Lower leg skin (tissue), 3 donors: ENCODE measurements at regions not wholly inside any gene's neighbourhood (a gene's known extent, or its start where the extent isn't known, plus 50 kb on each side); places are given as distances from the start of the nearest gene placed in this dataset.

Experiments used
- POLR2A ChIP-seq, 2 donors: fragments of 450-650 bp; IDR thresholded peaks; one replicate each; pipeline ENCODE4 v1.6.1; 2016 to 2017; ENCODE audit warnings: antibody characterized with exemption in 2 of 2, mild to moderate bottlenecking in 1 of 2, moderate library complexity in 1 of 2
- TF ChIP-seq, protein P1 (sequence below), 3 donors: fragments of 450-650 bp; IDR thresholded peaks; one replicate each; pipeline ENCODE4 v1.5.1; 2016; ENCODE audit warnings: antibody characterized with exemption in 3 of 3, mild to moderate bottlenecking in 3 of 3, moderate library complexity in 2 of 3

- no peak for TF ChIP-seq POLR2A (IDR thresholded peaks at IDR 0.05)
- TF ChIP-seq, protein P1, sequence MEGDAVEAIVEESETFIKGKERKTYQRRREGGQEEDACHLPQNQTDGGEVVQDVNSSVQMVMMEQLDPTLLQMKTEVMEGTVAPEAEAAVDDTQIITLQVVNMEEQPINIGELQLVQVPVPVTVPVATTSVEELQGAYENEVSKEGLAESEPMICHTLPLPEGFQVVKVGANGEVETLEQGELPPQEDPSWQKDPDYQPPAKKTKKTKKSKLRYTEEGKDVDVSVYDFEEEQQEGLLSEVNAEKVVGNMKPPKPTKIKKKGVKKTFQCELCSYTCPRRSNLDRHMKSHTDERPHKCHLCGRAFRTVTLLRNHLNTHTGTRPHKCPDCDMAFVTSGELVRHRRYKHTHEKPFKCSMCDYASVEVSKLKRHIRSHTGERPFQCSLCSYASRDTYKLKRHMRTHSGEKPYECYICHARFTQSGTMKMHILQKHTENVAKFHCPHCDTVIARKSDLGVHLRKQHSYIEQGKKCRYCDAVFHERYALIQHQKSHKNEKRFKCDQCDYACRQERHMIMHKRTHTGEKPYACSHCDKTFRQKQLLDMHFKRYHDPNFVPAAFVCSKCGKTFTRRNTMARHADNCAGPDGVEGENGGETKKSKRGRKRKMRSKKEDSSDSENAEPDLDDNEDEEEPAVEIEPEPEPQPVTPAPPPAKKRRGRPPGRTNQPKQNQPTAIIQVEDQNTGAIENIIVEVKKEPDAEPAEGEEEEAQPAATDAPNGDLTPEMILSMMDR (IDR thresholded peaks at IDR 0.05): no peak
Observed at GRCh38 chr4:138039010-138039409, 203.1 kb downstream of the SLC7A11 start.
